ENCODE measurements at regions not wholly inside any gene's neighbourhood (a gene's known extent, or its start where the extent isn't known, plus 50 kb on each side); places are given as distances from the start of the nearest gene placed in this dataset.

GRCh38 chr13:104594806-104595205, 1528.6 kb upstream of the SLC10A2 start:
- ChIA-PET CTCF (no interaction called here), POLR2A (no interaction called here)
- Mint-ChIP-seq H3K4me3 (no peak overlapping the region), H3K27me3 (no peaks in the 10 kb centered on the region), H3K4me1 (no peaks in the 10 kb centered on the region), H3K36me3 (ENCODE audit: low read depth) (no peaks in the 10 kb centered on the region), H3K9me3 (no peaks in the 10 kb centered on the region), H3K27ac (no peak overlapping the region)
- DNase-seq = no peak

- POLR2A ChIA-PET = no interaction called here
- H3K9me3 Mint-ChIP-seq = no peaks in the 10 kb centered on the region
- H3K4me3 Mint-ChIP-seq = no peak overlapping the region
- CTCF ChIA-PET = no interaction called here
- no peaks in the 10 kb centered on the region for H3K4me1 Mint-ChIP-seq
- no peaks in the 10 kb centered on the region for H3K36me3 Mint-ChIP-seq (ENCODE audit: low read depth)
- no peaks in the 10 kb centered on the region for H3K27me3 Mint-ChIP-seq
- no peak for DNase-seq
- no peak overlapping the region for H3K27ac Mint-ChIP-seq
These were observed 1527.5 kb upstream of the SLC10A2 start for GRCh38 chr13:104593693-104594092.

GRCh38 chr13:104593251-104593576, 1527.0 kb upstream of the SLC10A2 start:
- Mint-ChIP-seq H3K36me3 (ENCODE audit: low read depth) (no peaks in the 10 kb centered on the region), H3K4me3 (no peak overlapping the region), H3K9me3 (no peaks in the 10 kb centered on the region), H3K27me3 (no peaks in the 10 kb centered on the region), H3K4me1 (no peaks in the 10 kb centered on the region), H3K27ac (no peak overlapping the region)
- no peak for DNase-seq
- CTCF ChIA-PET = no interaction called here
- POLR2A ChIA-PET = no interaction called here

- ChIA-PET POLR2A (no interaction called here), CTCF (no interaction called here)
- no peaks in the 10 kb centered on the region for H3K27me3 Mint-ChIP-seq
- H3K27ac Mint-ChIP-seq = no peak overlapping the region
- no peak for DNase-seq
- H3K4me1 Mint-ChIP-seq = no peaks in the 10 kb centered on the region
- H3K36me3 Mint-ChIP-seq (ENCODE audit: low read depth) = no peaks in the 10 kb centered on the region
- no peak overlapping the region for H3K4me3 Mint-ChIP-seq
- H3K9me3 Mint-ChIP-seq = no peaks in the 10 kb centered on the region
These were observed 1526.5 kb upstream of the SLC10A2 start for GRCh38 chr13:104592545-104593250.

GRCh38 chr13:104592127-104592526, 1525.9 kb upstream of the SLC10A2 start:
- H3K27ac Mint-ChIP-seq = no peak overlapping the region
- no peaks in the 10 kb centered on the region for H3K27me3 Mint-ChIP-seq
- no peaks in the 10 kb centered on the region for H3K9me3 Mint-ChIP-seq
- no peaks in the 10 kb centered on the region for H3K36me3 Mint-ChIP-seq (ENCODE audit: low read depth)
- no peak overlapping the region for H3K4me3 Mint-ChIP-seq
- no peaks in the 10 kb centered on the region for H3K4me1 Mint-ChIP-seq
- ChIA-PET POLR2A (no interaction called here), CTCF (no interaction called here)
- no peak for DNase-seq

GRCh38 chr13:104586051-104586746, 1520.0 kb upstream of the SLC10A2 start:
- Mint-ChIP-seq H3K36me3 (ENCODE audit: low read depth) (no peaks in the 10 kb centered on the region), H3K9me3 (peaks cover 2% of the 10 kb centered on the region), H3K27me3 (no peaks in the 10 kb centered on the region), H3K4me3 (no peak overlapping the region), H3K4me1 (no peaks in the 10 kb centered on the region), H3K27ac (no peak overlapping the region)
- ChIA-PET POLR2A (no interaction called here), CTCF (no interaction called here)
- DNase-seq = no peak

- POLR2A ChIA-PET = no interaction called here
These were observed 1518.3 kb upstream of the SLC10A2 start for GRCh38 chr13:104584481-104584880.

GRCh38 chr13:104580931-104581330, 1514.7 kb upstream of the SLC10A2 start:
- CTCF ChIA-PET = no interaction called here

More at GRCh38 chr13:104584481-104584880, 1518.3 kb upstream of the SLC10A2 start:
- no peak for DNase-seq
- H3K9me3 Mint-ChIP-seq = peaks cover 2% of the 10 kb centered on the region
- H3K27ac Mint-ChIP-seq = no peak overlapping the region
- CTCF ChIA-PET = no interaction called here
- H3K4me3 Mint-ChIP-seq = no peak overlapping the region
- H3K27me3 Mint-ChIP-seq = no peaks in the 10 kb centered on the region
- no peaks in the 10 kb centered on the region for H3K36me3 Mint-ChIP-seq (ENCODE audit: low read depth)
- H3K4me1 Mint-ChIP-seq = no peaks in the 10 kb centered on the region

GRCh38 chr13:104577071-104577815, 1511.0 kb upstream of the SLC10A2 start:
- Mint-ChIP-seq H3K27me3 (no peaks in the 10 kb centered on the region), H3K27ac (no peak overlapping the region), H3K9me3 (peaks cover 3% of the 10 kb centered on the region), H3K4me3 (no peak overlapping the region), H3K4me1 (no peaks in the 10 kb centered on the region), H3K36me3 (ENCODE audit: low read depth) (no peaks in the 10 kb centered on the region)
- ChIA-PET POLR2A (no interaction called here), CTCF (no interaction called here)
- DNase-seq = no peak

More at GRCh38 chr13:104580931-104581330, 1514.7 kb upstream of the SLC10A2 start:
- no peaks in the 10 kb centered on the region for H3K27me3 Mint-ChIP-seq
- H3K4me1 Mint-ChIP-seq = no peaks in the 10 kb centered on the region
- no peak overlapping the region for H3K27ac Mint-ChIP-seq
- H3K36me3 Mint-ChIP-seq (ENCODE audit: low read depth) = no peaks in the 10 kb centered on the region
- H3K4me3 Mint-ChIP-seq = no peak overlapping the region
- no peak for DNase-seq
- POLR2A ChIA-PET = no interaction called here
- peaks cover 5% of the 10 kb centered on the region for H3K9me3 Mint-ChIP-seq

GRCh38 chr13:104571893-104572229, 1505.6 kb upstream of the SLC10A2 start:
- Mint-ChIP-seq H3K4me1 (no peaks in the 10 kb centered on the region), H3K4me3 (no peak overlapping the region), H3K27ac (no peak overlapping the region), H3K9me3 (no peaks in the 10 kb centered on the region), H3K36me3 (ENCODE audit: low read depth) (no peaks in the 10 kb centered on the region), H3K27me3 (no peaks in the 10 kb centered on the region)
- ChIA-PET POLR2A (no interaction called here), CTCF (no interaction called here)
- DNase-seq = no peak

GRCh38 chr13:104571161-104571892, 1505.1 kb upstream of the SLC10A2 start:
- POLR2A ChIA-PET = no interaction called here
- Mint-ChIP-seq H3K4me3 (no peak overlapping the region), H3K27ac (no peak overlapping the region), H3K27me3 (no peaks in the 10 kb centered on the region), H3K36me3 (ENCODE audit: low read depth) (no peaks in the 10 kb centered on the region), H3K9me3 (no peaks in the 10 kb centered on the region), H3K4me1 (no peaks in the 10 kb centered on the region)
- no peak for DNase-seq
- CTCF ChIA-PET = no interaction called here

GRCh38 chr13:104567114-104567513, 1500.9 kb upstream of the SLC10A2 start:
- no peaks in the 10 kb centered on the region for H3K4me1 Mint-ChIP-seq
- DNase-seq = no peak
- H3K27ac Mint-ChIP-seq = no peak overlapping the region
- peaks cover 8% of the 10 kb centered on the region for H3K9me3 Mint-ChIP-seq
- H3K4me3 Mint-ChIP-seq = no peak overlapping the region
- POLR2A ChIA-PET = no interaction called here
- H3K27me3 Mint-ChIP-seq = no peaks in the 10 kb centered on the region
- CTCF ChIA-PET = no interaction called here
- H3K36me3 Mint-ChIP-seq (ENCODE audit: low read depth) = no peaks in the 10 kb centered on the region

GRCh38 chr13:104565888-104566287, 1499.7 kb upstream of the SLC10A2 start:
- ChIA-PET CTCF (no interaction called here), POLR2A (no interaction called here)
- H3K27ac Mint-ChIP-seq = no peak overlapping the region
- H3K4me1 Mint-ChIP-seq = no peaks in the 10 kb centered on the region
- H3K27me3 Mint-ChIP-seq = no peaks in the 10 kb centered on the region
- H3K9me3 Mint-ChIP-seq = peaks cover 8% of the 10 kb centered on the region
- H3K36me3 Mint-ChIP-seq (ENCODE audit: low read depth) = no peaks in the 10 kb centered on the region
- DNase-seq = no peak
- no peak overlapping the region for H3K4me3 Mint-ChIP-seq
